Activated CD8-positive, alpha-beta memory T cell treated with anti-CD3 and anti-CD28 coated beads, Interleukin-2, amount 50 U/mL, for 4 hours (primary cell): ENCODE measurements at regions not wholly inside any gene's neighbourhood (a gene's known extent, or its start where the extent isn't known, plus 50 kb on each side); places are given as distances from the start of the nearest gene placed in this dataset.

Source experiments
- DNase-seq: peaks from one replicate; pipeline ENCODE4 v3.0.0-alpha.2; 2020

DNA sequence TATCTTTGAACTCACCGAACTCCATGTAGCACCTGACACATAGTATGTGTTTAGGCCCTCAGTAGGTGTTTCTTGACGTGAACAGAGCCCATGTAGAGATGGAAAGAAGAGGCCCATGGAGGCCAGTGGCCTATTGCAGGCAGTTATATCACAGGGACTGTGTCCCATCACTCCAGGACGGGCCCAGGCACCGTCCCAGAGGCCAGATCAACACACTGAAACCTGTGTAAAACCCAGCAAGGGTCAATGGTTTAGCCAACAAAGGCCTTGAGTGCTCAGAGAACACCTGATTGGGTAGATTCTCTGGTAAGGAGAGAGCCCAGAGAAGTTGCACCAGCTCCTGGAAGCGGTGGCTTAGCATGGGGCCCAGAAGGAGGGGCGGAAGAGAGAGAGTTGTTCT, 82.8 kb downstream of the INHBB start:
- no peak for DNase-seq

DNA sequence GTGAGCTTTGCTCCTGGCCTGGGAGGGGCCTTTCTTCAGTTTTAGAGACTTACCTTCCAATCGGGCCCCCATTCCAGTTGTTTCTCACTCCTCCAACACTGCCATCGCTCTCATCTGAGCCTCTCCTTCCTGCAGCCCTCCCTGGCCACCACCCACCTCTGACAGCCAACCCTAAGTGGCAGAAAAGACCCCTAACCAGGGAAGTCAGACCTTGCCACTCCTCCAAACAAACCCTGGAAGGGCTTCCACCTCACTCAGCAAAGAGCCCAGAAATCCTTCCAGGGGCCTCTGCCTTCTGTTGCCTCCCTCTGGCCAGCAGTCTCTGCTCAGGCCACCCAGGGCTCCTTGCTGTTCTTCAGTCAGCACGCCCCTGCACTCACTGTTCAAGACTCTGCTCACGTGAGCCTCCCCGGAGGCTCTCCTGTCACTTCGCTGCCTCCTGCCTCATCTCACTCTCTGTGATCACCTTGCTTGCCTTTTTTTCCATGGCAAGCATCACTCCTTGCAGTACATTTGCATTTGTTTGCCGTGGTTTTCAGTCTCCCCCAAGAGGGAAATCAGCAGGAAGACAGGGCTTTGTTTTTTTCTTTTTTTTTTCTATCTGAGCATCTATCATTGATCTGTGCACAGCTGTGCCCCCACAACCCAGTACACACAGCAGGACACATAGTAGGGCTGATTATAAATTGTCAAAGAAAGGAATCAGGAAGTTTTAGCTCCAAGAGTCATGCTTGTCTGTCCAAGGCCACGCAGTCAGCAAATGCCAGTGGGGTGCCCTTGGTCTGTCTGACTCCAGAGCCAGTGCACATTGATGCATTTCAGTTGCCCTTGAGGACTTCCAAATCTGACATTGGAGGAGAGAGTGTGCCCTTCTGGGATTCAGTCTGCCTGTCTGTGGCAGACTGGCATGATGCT, 83.9 kb downstream of the INHBB start:
- no peak for DNase-seq

DNA sequence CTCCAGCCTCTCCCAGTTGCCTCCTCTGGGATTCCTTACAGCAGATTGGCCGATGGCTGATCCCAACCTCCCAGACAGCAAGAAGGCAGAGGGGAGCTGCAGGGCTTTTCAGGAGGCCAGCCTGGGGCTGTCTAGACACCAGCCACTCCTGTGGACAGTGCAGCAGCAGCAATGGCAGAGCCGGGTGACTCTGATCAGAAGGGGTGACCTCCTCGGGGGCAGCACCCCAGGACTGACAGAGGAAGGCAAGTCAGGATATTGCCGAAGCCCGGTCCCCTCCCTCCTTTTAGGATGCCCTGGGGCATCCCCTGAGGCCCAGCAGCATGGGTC, 84.5 kb downstream of the INHBB start:
- DNase-seq: no peak

DNA sequence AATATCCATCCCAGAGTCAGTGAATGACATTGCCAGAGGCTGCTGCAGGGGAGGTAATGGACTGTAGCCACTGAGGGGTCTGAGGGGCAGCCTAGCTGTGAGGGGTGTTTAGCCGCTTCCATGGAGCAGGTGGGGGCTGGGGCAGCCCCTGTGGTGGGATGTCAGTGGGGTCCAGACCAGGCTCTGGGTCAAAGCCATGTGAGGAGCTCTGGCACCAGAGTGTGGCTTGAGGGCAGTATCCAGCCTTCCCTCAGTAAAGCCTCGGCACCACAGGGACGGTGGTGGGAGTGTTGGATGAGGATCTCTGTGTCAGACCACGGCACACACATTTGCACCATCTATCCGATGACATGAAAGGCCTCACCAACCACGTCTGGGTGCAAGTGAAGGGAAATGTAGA, 85.0 kb downstream of the INHBB start:
- DNase-seq: no peak

DNA sequence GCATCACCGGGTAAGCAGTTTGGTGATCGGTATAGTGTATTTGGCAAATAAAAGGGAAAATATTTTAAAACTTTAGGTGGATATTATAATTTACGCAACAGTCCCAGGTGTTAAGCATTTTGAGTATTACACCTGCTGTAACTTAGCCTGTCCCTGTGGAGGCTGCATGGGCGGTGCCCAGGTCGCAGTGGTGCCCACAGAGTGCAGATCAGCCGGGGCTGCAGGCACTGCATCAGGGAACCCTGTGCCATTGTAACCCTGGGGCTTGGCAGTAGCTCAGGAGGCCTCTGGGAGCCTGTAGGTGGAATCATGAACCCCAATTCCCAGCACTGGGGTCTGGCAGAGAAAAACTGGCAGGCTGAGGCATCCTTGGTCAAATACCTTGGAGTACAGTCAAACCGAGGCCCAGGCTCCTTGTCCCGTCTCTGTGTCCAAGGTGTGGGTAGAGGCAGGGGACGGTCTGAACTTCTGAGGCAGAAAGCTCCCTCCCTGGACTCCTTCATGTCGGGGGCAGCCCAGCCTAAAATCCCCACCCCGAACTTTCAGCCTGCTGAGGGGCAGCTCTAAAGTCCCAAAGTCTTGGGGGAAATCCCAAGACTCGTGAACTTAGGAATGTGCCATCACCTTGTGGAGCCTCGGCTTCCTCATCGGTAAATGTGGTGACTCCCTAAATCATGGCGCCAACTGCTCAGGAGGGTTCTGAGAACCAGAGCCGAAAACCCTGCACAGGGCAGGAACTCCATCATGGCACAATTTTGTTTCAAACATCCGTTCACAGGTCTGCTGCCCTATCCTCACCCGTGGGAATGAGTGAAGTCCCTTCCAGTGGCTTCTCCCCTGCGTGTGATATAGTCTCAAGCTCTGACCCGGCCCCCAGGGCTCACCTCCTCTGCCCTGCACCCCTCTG, 85.7 kb downstream of the INHBB start:
- no peak for DNase-seq

DNA sequence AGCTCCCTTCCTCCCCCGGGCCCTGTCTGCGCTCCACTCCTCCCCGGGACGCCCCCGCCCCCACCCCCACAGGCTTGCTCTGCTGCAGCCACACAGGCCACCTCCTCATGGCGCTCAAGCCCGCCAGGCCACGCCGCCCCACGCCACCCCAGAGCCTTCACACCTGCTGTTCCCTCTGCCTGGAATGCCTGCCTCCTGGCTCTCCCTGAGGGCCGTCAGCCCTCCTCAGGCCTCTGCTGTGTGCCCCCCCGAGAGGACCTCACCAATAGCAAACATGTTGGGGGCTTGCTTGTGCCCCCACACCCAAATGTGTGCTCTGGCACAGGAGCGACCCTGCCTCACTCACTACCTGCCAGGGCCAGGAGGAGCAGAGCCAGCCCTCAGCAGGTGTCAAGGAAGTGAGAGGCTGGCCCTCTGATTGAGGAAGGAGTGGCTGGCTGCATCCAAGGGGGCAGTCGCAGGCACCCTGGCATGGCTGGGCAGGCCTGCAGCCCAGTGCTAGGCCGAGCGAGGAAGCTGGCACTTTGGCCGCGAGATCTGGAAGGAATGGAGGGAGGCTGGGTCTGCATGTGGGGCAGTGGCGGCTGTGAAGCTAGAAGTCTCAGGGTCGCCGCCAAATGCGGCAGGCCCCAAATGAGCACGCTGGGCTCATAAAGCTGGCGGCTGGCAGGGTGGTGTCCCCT, 86.5 kb downstream of the INHBB start:
- no peak for DNase-seq

DNA sequence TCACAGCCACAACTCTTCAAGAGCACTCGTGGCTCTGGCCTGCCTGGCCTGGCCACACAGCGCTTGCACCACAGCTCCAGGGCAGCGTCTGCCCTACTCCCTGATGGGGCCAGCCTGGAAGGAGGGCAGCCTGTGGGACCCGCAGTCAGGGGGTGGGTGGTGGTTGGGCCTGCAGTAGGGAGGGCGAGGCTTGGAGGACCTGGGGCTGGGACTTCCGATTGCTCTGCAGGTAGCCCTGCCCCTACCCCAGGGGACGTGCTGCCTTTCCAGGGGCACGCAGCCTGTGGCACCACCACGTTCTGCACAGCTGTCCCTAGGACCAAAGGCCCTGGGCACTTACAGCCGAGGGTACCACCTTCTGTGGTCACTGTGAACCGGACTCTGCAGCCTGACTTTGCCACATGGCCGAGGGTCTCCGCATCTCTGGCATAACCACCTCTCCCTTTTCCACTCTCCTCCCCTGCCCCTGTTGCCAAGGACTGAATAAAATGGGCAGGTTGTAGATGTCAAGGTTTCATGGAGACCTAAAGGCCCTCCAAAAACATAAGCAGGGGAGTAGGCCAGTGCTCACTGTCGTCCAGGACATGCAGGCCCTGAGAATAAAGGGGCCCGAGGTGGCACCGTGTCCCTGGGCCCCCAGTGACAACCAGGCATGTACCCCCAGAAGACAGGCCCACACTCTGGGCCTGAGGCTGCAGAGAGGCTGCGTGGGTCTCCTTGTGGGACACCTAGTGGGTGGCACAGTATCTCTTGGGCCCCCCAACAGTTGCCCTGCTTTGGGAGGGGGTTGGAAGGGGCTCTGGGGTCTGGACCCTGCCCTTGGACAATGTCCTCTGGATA, 87.3 kb downstream of the INHBB start:
- DNase-seq: no peak

DNA sequence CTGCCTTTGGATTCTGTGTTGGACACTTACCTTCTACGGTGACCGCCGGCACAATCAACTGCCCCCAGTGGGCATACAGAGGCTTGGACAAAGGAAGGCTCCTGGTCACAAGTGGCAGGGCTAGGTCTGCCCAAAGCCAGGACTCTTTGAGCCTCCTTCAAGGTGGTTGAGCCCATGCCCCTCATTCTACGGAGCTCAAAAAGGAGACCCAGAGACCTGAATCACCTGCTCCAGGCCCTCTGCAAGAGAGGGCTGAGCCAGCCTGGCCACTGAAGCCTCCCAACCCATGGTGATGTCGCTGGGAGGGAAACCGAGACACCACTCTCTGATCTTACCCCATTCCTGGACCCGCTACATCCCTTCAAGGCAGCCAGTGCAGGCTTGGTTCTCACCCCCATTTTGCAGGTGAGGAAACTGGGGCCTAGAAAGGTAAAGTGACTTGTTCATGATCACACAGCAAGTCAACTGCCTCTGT, 87.9 kb downstream of the INHBB start:
- no peak for DNase-seq

DNA sequence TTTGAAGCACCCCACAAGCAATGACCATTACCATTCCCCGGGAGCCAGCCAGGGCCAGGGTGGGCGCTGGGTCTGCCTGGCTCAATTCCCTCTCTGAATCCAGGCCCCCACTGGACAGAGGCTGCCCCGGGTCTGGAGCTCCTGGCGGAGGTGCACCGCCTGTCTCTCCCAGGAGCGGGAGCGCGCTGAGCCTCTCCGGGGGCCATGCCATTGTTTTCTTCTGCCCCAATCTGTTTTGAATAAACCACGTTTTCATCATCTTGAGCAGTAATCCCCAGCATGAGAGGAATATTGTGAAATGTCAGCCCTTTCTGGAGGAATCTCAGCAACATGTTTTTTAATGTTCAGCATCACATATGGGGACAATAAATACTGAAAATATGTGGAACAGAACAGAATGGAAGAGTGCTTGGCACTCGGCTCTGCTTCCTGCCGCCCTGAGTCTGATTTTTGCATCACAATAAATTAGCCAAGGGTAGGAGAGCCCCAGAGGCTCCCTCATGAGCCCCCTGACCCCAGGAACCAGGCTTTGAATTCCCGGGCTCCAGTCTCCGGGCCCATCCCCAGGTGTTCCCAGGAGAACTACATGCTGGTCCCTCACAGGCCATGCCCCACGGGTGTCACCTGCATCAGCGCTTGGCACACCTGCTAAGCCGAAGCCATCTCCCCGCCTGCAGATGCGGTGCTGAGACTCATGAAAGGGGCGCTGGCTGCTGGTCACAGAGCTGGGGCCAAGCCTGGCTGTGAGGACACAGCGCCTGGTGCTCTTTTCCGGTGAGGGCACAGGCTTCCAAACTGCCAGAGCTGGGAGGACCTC, 88.8 kb downstream of the INHBB start:
- no peak for DNase-seq

DNA sequence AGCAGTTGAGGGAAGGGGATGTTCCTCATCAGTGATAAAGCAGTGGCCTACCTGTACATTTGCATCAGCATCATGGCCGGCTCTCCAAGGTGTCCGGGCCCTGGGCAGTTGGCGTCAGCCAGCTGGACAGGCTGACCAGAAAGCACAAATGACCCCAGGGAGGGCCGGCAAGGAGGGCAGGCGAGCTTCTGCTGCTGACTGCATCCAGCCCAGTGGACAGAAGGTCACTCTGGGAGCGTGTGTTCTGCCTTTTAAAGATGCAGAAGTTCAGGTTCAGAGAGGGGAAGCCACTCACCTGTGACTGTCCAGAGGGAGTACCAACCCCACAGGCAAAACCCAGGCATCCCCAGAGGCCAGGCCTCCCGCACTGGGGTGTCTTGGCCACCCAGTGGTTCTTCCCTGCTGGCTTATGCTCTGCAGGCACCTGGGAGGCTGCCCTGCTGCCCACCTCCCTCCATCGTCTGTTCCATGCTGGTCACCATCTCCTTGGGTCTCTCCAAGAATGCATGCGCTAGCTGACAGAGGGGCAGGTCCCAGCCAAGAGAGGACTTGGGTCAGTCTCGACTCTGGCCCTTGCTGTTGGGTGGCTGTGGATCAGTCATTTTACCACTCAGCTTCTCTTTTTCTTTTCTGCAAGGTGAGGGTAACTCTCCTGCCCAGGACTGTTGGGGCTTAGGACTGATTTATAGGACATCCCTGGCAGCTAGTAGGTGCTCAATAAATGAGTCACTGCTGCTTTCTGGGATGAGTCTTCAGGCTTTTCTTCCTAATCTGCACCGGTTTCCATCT, 89.9 kb downstream of the INHBB start:
- no peak for DNase-seq

DNA sequence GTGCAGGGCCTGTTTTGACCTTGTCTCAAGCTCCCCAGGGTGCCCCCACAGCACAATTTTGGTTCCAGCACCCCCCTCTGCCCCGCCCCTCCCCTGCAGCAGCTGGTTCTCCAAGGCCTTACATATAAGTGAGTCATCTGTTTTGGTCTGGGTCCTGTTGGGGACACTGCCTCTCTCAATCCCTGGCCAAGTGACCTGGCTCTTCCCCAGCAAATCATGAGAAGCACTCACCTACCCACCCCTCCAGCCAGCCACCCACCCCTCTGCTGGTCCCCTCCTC, 90.5 kb downstream of the INHBB start:
- no peak for DNase-seq

DNA sequence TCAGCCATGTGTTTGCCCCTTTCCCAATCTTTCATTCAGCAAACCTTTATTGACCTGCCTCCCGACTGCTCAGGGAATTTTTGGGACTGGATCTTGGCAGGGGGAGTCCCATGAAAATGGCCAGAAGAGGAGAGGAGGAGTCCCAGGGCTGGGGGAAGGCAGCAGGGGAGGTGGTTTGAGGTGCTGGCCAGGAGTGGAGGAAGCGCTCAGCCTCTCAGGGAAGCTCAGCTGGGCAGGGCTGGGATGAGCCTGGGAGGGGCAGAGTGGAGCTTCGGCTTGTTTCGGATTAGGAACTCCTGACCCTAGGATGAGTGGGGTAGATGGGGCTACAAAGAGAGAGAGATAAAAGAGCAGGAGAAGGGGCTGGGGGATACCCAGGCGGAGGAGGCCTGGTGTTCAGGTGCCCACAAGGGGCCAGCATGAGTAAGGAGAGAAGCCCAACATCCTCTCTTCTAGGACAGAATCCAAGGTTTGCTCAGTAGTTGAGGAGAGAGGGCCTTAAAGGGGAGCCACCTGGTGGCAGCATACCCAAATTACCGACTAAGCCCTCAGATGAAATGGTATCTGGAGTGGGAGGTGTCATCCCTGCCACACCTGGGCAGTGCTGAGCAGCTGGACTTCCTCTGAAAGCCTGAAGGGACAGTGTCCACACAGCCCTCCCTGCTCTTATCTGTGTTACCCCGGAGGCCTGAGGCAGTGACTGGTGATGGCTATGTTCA, 91.1 kb downstream of the INHBB start:
- DNase-seq: no peak

DNA sequence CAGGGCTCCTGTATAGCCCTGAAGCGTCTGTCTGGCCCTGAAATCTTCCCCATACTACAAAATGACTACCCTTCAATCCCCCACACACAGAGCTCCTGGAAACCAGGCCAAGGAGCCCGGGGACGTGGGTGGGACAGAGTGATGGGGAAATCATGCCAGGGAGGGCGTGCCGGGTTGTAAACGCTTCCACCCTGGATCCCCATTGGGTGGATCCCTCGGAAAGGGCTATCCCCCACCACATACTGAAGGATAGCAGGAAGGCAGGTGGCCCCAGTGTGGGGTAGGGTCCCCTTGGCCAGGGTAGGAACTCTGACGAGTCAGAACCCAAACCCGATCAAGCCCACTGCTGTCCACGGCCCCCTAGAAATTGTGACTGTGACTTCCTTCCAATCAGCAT, 91.7 kb downstream of the INHBB start:
- no peak for DNase-seq

DNA sequence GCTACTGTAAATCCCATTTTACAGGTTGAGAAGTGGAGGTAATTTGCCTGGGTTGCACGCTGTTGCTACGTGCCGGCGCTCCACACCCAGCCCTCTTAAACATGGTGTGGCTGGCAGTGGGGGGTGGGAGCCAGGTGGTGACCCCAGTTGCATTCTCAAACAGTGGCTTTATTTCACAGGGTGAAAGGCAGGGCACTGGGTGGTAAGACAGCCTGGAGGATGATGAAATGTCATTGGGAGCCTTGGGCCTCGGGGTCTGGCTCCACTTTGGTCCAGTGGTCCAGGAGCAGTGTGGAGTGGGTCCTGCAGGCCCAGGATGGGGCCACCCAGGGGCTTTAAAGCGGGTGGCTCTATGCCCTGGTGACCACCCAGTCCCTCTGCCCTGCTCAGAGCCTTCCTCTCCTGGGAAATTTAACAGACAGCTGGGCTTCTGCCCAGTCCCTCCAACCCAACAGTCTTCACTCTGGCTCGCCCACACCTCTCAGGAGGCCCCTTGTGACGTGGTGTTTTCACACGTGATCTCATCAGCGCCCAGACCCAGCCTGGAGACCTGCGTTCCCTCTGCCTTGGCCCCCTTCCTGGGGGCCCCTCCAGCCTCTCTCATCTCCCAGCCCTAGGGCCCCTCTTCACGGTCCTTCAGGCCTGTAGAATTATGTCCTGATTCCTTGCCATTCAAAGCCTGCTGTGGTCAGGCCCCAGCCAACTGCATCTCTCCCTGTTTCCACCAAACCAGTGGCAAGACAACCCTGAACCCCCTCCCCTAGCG, 92.5 kb downstream of the INHBB start:
- DNase-seq: no peak

DNA sequence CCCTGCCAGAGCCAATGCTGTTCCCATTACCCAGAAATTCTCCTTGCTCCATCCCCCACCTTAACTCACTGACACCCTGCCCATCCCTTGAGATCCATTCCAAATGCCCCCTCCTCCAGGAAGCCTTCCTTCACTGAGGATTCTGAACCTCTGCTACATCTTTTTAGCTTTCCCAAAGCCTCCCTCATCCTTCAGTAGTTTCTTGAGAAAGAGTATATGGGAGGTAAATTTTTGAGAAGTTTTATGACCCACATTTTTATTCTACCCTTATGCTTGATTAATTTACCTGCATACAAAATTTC, 93.1 kb downstream of the INHBB start:
- DNase-seq: no peak

DNA sequence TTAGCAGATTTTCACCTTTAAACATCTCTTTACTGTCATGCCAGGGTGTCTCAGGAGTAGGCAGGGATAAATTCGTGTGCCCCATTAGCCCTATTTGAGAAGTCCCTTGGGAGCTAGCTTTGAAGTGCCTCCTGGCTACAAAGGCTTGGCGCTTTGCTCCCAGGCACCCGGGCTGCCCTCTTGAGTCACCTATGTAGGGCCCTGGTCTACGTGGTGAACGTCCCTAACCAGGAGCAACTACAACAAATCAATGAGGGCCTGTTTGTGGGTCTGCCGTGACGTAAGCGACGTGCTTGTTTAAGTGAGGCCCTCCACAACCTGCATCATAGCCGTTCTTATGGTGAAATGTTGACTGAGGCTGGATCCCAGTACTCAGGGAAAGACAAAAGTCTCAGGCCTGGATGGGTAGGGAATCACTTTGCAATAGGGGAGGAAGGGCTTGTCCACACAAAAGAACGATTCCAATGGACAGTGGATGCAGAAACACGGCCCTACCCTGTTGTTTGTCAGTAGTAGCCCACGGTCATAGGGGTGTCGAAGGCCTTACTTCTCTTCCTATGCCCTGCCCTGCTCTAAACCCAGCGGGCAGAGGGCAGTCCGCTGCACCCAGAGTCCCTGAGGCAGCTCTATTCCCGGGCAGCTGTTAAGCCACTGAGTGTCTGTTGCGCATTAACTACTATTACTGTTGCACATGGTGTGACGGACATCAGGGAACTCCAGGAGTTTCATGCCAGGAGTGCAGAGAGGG, 93.9 kb downstream of the INHBB start:
- no peak for DNase-seq

DNA sequence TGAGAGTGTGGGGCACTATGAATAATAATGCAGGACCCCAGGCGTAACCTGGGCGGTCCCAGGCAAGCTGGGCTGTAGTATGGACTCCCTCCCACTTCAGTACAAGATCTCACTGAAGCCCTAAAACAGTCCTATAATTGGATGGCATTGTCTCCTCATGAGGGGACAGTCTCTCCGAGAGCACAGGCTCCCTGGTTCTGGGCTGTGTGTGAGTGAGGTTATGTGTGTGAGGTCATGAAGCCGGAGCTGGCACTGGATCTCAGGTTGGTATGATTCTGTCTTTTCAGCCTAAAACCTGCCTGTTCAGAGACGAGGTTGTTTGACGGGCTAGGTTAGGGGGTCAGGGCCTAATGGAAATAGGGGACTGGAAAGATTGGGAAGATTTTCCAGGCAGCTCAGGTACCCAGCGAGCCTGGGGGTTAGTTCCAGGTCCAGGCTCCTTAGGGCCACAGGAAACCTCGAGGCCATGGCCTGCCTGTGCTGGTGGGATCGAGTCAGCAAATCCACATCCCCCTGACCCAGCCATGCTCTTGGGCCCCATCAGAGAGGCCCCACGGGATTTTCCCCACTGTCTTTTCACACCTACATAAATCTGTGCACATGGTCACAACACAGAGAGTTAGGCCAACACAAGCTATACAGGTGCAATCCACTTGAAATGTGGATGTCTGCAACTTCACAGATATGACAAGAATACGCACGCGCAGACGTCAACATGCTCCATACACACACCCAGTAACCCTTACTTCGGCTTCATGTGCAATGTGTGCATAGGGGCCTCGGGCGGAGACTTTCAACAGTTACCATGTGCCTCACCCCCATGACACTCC, 94.8 kb downstream of the INHBB start:
- no peak for DNase-seq

DNA sequence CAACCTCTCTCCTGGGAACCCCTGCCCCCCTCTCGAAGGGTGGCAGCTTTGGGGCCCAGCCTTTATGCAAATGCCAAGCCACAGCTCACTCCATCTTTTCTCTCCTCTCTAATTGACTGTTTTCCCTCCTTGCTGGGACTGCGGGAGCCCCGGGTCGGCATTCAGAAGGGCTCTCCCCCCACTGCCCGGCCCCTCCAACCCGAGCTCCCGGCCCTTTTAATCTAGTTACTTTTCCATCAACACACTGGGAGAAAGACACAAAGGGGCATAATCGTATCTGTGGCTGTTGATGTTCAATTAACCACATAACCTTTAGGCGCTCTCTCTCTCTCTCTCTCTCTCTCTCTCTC, 95.4 kb downstream of the INHBB start:
- no peak for DNase-seq
